GM11168 (cell line): ENCODE measurements at regions not wholly inside any gene's neighbourhood (a gene's known extent, or its start where the extent isn't known, plus 50 kb on each side); places are given as distances from the start of the nearest gene placed in this dataset.
"Not testable (repeated sequence)": the region's sequence is repeated elsewhere in the genome, so short reads cannot be mapped to it uniquely, and the experiment has no call there.

Experiments
- in situ Hi-C: fragments of 300-500 bp; cut with MboI; formaldehyde crosslinking; loops from one replicate; pipeline ENCODE4 v1.12.0; 2022; ENCODE audit warnings: low sequenced_read_pairs; ENCODE audit not compliant: unreplicated experiment

- in situ Hi-C loops, result no loop called here
Observed at GRCh38 chr13:65971541-65971940, 1258.6 kb downstream of the PCDH9 start.

- in situ Hi-C loops, result no loop called here
Observed at GRCh38 chr13:65966991-65967451, 1263.1 kb downstream of the PCDH9 start.

DNA sequence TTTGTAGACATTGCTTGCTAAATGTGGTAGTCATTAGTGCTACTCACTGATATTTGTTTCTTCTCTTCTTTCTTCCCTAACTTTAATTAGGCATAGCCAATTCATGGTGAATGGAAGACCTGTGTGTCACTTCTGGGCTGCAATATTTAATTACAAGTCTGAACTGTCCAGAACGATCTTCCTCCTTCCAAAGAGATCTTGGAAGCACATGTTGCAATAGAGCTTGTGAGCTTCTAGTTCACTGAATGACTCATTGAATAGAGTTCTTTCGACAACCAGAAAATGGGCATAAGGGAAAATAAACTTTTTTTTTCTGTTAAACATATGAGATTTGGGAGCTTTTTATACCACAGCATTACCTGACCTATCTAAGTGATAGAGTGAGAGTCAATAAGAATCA lies 1264.6 kb downstream of the PCDH9 start:
- in situ Hi-C loops, result no loop called here

- in situ Hi-C loops, result no loop called here
Observed at GRCh38 chr13:65964672-65965071, 1265.5 kb downstream of the PCDH9 start.

GRCh38 chr13:65959305-65959704 lies 1270.8 kb downstream of the PCDH9 start:
- in situ Hi-C loops, result no loop called here

DNA sequence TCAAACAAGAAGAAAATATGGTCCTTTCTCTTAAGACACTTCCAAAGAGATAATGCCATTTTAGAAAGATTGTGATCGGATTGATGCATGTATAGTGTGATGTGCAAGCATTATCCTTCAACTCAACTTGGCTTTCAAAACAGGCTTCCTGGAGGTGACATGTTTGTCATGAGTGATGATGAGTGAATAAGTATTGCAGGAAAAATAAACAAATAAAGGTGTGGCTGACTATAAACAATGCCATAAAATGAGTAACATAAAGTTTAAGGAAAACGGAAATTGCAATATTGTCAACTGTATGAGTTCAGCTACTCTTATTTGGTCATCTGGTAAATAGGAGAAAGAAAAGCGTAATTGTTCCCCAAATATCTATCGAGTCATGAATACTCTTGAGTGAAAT lies 1283.7 kb downstream of the PCDH9 start:
- in situ Hi-C loops, result no loop called here

- in situ Hi-C loops, result no loop called here
Observed at GRCh38 chr13:65943708-65944107, 1286.4 kb downstream of the PCDH9 start.

DNA sequence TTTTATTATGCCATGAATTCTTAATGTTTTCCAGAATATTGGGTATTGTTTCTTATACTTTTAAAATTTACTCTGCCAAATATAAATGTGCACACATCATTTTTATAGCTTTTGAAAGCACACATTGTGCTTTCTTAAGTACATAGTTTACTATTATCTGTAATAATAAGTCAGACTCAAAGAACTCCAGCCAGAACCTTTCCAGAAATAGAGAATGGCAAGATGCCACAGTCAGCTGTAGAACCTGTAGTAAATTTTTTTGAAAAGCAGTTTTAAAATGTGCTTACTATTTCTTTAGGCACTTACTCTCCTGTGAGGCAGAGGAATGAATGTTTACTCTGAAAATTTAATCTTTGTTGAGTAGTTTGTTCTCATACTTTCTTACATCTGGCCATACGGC lies 1287.1 kb downstream of the PCDH9 start:
- in situ Hi-C loops, result no loop called here

DNA sequence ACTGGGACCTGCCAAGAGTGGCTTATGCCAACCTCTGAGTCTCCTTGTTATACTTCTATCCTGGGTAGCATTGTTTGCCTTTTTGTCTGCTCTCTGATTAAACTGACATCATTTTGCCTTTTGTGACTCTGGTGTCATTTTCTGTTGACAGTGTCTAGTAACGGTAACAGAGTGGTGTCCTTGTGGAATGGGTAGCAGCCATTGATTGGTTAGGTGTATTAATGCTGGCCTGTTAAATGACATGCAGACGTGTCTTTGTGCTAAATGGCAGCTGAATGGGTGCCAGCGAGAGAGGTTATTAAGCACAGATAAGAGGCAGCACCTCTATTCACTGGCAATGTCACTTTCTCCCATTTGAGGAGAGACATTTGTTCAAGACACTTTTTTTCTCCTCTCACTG lies 1289.4 kb downstream of the PCDH9 start:
- in situ Hi-C loops, result no loop called here

GRCh38 chr13:65937251-65937650 lies 1292.9 kb downstream of the PCDH9 start:
- in situ Hi-C loops, result no loop called here

DNA sequence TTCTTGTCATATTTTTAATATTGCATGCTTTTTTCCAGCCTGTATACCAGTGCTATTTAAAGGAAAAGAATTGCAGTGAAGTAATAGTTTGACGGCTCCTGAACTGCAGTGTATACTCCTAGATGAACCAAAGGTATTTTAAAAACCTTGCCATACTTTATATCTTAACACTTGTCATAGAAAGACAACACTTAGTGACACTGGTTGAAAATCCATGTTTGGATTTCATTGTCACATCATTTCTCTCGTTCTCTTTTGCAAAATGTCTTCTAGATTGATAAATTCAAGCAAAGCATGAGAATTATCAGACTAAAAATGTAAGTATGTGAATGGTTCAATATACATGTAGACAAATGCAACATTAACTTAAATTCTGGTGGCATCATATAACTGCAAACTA lies 1293.9 kb downstream of the PCDH9 start:
- in situ Hi-C loops, result no loop called here

GRCh38 chr13:65932587-65933239 lies 1297.4 kb downstream of the PCDH9 start:
- in situ Hi-C loops, result no loop called here

- in situ Hi-C loops, result no loop called here
Observed at GRCh38 chr13:65932013-65932412, 1298.1 kb downstream of the PCDH9 start.

- in situ Hi-C loops, result no loop called here
Observed at GRCh38 chr13:65929436-65929835, 1300.7 kb downstream of the PCDH9 start.

DNA sequence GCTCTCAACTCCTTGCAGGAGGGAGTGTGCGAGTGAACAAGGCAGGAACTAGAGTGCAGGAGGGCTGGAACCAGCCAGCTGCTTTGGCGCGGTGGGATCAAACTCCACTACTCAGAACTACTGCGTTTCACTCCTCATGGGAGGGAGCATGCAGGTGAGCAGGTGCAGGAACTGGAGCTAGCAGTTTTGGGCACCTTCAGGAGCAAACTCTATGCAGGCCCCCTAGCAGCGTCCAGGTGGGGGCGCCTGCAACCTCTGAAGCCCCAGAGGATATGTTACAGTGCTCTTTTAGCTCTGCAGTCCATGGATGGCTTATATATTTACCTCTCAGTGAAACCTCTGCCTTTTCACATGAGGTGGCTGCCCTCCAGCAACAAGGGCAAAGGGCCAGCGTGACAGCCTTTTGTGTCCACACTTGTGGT lies 1303.4 kb downstream of the PCDH9 start:
- in situ Hi-C loops, result no loop called here

- in situ Hi-C loops, result not testable (repeated sequence)
Observed at GRCh38 chr13:65922846-65923245, 1307.3 kb downstream of the PCDH9 start.

DNA sequence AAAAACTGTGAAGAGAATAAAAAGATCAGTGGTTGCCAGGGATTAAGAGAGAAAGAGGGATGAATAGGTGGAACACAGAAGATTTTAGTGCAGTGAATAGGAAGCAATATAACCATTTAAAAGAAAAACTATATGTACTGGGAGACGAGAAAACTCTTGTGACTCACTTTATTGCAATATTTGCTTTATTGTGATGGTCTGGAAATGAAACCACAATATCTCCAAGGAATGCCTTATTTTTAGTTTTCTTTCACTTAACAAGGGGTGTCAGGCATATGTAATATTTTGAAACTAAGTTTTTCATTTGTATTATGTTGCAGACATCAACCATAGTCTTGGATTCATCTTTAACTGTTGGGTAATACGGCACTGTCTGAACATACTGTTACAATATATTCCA lies 1308.2 kb downstream of the PCDH9 start:
- in situ Hi-C loops, result no loop called here

DNA sequence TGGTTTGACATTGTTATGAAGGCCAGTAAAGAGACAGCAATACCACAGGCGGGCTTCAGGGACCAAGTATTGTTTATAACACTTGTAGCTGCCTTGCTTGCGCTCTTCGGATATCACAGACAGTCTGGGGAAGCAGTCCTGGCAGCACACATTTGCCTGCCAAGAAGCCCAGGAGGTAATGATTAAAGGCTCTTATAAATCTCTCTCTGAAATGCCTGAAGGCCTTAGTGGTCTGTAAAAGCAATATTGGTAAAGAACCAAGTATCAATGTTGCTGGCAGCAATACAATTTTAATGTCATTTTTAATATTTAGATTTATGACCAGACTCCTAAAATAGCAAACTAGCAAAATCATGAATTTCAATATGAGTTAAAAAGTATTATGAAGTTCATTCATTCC lies 1312.4 kb downstream of the PCDH9 start:
- in situ Hi-C loops, result no loop called here

- in situ Hi-C loops, result no loop called here
Observed at GRCh38 chr13:65915195-65915594, 1314.9 kb downstream of the PCDH9 start.

GRCh38 chr13:65914716-65915115 lies 1315.4 kb downstream of the PCDH9 start:
- in situ Hi-C loops, result no loop called here

- in situ Hi-C loops, result no loop called here
Observed at GRCh38 chr13:65913173-65913572, 1317.0 kb downstream of the PCDH9 start.

DNA sequence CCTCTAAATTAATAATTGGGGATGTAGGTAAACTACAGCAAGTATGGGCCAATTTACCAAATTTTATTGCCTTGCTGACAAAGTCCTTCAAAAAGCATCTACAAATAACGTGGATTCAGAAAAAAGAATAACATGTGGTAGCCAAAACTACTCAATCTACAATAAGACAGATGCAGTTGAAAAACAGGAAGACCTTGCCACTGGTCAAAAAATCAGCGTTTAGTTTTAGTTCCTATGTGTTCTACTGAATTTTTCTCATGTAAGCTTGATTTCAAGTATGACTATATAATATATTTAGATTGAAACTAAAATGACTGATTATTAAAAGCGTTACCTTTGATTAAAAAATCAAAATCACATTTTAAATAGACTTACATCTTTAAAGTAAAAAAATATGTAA lies 1317.6 kb downstream of the PCDH9 start:
- in situ Hi-C loops, result no loop called here
